Glomerular visceral epithelial cell (primary cell): ENCODE measurements at regions not wholly inside any gene's neighbourhood (a gene's known extent, or its start where the extent isn't known, plus 50 kb on each side); places are given as distances from the start of the nearest gene placed in this dataset.

Experiments used
- DNase-seq: peaks from one replicate; pipeline ENCODE4 v3.0.0-alpha.2; 2016; ENCODE audit errors: extremely low spot score

DNA sequence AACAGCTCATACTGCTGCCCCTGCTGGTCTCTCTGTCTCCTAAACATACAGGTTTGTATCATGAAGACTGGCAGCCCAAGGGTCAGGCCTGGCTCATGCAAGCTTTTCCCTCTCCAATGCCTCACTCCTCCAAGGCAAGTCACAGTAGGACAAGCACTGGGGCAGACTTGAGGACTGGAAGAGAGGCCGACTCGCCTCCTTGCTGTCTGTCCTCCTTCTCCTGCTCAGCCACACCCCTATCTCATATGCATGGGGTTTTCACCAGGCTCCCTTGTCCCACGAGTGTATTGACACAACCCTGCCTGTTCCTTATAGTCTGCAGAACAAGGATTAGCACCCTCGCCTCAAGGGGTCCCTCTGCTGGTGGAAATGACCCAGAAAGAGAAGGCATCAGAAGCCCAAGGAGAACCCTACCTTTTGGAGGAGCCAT, 223.7 kb downstream of the SOX11 start:
- DNase-seq: no peak

DNA sequence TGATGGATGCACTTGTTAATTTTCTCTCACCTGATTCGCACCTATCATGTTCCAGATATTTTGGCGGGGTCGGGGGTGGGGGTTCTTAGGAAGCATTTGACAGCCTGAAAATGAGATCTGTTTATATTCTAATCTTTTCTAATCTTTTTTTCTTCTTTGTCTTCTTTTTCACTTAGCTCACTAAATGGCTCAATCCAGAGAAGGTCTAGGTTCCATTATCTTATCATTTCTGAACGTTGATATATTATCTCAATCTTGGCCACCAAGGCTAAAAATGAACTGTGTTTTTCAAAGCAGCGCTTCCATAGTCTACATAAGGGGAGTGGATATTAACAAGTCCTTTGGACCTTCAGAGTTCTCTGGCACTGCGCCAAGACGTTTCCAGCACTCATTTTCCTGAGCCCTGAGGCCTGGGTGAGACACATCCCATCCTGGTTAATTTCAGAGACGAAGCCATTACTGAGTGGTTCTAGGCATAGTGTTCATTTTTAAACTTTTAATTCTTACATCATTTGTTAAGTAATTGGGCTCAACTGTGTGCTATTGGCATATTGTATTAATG, 229.0 kb downstream of the SOX11 start:
- DNase-seq: no peak

DNA sequence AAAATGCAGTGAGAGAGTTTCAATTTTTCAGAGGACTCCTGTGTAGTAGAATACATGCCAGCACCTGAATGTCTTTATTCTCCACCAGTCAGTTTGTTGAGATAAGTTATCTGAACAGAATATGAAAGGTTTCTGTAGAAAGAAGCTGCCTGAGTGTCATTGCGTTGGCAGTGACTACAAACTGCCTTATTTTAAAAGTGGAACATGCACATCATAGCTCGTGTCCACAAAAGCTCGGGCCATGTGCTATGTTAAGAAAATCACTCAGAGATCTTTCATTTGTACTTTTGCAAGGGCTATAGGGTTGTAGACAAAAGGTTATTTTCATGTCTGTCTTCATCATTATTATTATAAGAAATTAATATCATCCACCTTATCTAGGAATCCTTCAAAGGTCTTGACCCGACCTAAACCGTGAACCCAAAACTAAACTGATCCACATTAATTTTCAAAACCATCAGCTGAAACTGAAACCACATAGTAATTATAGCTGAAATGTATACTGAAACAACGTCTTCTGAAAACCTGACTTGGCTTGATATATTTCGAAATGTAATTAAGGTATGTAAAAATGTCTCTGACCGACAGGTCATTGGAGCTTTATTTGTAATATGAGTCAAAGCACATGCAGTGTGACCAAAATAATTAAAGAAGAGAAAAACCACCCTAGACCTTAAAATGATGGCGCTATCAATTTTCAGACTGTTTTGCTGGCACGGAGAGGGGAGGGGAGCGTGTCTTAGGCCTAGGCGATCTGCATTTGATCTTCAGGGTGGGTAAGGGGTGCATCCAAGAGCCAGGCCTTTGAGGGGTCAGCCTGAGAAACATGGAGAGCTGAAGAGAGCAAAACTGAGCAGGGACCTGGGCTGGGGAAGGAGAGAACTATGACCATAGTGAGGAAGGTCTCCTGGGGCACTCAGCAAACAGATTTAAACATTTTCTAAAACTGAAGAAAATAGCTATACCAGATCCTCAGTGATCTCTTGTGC, 232.1 kb downstream of the SOX11 start:
- DNase-seq: no peak

DNA sequence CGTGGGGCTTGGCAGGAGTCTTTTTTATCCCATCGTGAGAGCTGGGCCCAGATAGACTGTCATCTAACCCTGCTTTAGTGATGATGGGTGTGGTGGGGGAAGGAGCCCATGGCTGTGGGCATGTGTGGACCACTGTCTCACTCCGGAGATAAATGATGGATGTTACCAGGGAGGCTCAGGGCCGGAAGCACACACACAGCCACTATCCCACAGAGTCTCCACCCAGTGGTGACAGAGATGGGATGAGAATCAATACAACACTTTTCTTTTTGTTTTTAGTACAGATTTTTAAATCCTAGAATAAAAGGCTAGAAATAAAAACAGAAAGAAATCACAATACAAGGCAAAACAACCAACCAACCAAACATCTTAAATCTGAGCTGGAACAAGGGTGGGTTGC, 233.4 kb downstream of the SOX11 start:
- DNase-seq: no peak

DNA sequence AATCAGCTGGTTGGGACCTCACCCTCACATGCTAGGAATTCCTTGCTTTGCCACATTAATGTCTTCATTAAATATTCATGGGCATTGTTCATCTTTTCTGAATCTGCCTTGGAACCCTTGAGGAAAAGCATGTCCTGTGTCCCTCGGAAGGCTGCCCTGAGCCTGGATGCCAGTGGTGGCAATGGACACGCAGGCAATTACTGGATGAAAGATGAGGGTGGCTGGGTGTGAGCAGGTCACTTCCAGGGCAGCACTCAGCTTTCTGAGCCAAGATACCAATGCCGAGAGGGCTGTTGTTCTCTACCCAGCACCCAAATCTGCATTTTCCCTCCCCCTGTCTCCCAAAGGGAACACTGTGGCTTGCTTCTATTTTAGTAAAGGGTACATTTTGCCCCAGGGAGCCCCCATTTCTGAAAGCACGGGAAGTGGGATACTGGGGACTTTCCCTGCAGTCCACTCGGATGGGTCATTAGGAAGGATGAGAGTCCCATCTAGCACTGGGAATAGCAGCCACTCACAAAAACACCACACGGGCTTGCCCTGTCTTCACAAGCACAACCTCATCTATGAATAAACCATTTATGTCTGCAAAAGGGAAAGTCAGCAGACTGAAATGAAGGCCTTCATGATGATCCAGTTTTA, 234.8 kb downstream of the SOX11 start:
- DNase-seq: no peak

DNA sequence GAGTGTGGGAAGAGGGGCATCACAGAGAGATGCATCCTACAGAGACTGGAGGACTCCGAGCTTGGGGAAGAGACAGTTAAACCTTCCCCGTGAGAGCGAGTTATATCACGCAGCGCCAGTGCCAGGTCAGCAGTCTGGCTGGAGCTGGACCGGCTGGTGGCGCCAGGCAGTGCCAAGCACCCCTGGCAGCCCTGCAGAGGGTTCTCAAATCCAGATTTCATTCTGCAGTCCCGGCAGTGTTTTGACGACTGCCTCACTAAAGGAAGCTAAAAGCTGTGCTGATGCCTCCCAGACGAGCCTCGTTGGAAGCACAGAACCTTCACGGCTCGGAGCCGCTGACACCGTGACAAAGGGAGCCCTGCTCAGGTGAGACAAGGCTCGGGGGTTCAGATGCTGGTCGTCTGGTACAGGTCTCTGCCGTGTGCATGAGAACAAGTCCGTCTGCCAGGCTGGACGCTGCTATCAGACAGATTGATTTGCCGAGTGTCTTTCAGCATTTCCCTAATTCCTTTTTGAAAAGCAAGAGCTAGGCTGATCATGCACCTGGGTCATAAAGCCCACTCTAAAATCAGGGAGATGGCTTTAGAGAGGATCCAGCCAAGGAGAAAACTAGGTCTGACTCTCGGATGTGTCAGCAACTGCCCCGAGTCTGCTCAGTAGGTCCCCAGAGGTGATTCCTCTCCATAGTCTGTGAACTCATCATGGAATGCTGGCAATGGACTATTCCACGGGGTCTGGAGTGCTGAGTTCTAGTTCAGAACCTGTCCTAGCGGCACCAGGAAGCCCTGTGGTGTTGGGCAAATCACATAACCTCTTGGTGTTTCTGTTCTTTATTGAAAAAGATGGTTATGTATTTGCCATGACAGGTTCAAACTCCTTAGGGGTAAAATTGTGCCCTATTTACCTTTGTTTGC, 240.6 kb downstream of the SOX11 start:
- DNase-seq: no peak

DNA sequence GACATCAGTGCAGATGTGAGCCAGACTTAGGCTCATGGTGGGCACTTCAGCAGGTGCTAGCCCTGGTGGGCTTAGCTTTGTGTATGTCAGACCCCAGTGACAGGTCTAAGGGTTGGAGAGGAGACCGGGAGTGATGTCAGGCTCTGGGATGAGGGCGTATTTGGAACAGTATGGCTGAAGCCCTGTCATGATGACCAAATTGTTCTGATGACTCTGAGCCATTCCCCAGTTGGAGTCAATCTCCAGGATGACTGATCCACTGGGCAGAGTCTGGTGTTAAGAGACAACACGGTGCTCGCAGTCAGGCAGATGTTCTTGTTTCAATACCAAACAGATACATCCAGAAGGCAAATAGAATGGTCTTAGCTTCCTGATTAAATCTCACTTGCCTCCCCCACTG, 241.5 kb downstream of the SOX11 start:
- no peak for DNase-seq

DNA sequence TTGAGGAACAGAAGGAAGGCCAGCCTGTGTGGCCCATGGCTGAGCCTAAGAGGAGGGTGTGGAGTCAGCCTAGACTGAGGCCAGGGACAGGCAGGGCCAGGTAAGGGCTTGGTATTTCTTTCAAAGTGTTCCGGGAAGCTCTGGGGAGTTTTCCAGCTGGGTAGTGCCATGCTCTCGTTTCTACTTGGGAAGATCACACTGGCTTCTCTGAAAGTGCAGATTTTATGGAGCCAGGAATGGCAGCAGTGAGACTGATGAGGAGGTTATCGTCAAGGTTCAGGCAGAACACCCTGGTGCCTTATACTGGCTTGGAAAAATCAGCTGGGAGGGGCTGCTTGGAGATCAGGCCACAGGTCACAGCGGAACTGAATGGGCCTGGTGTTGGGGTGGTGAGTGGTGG, 245.1 kb downstream of the SOX11 start:
- DNase-seq: no peak

DNA sequence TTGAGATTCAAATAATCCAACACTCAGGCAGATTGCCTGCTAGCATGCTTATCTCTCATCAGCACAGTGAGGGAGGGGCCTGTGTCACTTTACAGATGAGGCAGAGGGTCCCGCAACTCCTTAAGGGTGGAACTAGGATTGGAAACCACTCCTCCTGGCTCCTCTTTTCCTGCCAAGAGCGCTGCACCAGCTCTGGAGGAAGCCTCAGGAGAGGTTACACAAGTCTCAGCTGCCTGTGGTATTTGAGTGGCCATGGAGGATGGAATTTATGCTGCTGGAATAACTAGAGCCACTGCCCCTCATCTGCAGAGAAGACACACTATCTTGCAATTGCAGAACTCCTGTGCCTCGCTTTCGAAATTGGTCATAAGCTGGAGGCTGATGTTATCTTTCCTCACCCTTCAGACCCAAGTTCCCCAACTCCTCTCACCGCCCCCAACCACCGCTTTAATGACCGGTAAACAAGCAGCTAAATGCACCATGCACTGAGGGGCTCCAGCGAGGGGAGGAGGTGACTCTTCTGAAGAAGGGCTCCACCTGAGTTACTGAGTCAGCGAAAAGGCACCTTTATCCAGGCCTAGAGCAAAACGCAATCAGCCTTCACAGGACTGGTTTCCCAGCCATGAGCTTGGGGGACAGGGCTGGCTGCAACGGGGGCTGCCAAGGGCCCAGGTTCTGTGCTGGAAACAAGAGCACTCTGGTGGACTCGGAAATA, 245.8 kb downstream of the SOX11 start:
- DNase-seq: no peak

DNA sequence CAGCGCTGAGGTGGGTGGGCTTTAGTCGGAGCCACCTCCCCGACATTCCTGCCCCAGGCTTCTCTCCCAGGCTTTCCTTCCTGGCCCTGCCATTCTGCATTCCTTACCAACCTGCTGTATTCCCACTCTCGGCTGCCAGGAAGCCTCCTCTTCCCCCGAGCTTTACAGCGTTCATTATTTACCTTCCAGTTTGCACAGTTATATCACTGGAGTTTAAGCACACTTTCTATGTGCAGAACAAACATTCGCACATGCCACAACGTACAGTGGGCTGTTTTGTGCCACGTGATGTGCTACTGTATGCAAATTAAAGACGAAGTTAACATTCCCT, 246.3 kb downstream of the SOX11 start:
- no peak for DNase-seq

DNA sequence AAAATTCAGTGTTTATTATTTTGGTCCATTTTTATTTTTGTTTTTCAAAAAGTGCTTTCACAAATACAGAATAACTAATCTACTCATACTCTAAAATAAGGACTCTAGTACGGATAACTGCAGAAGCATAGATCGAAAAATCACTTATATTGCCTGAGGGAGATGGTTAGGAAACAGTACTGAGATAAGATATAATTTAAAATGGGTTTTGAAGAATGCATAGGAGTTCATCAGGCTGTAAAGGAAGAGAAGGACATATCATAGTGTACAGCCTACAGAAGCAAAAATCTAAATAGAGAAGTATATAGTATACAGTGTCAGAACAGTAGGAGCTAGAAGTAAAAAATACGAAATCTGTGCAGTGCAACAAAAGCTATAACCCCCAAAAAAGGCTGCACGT, 247.4 kb downstream of the SOX11 start:
- no peak for DNase-seq

DNA sequence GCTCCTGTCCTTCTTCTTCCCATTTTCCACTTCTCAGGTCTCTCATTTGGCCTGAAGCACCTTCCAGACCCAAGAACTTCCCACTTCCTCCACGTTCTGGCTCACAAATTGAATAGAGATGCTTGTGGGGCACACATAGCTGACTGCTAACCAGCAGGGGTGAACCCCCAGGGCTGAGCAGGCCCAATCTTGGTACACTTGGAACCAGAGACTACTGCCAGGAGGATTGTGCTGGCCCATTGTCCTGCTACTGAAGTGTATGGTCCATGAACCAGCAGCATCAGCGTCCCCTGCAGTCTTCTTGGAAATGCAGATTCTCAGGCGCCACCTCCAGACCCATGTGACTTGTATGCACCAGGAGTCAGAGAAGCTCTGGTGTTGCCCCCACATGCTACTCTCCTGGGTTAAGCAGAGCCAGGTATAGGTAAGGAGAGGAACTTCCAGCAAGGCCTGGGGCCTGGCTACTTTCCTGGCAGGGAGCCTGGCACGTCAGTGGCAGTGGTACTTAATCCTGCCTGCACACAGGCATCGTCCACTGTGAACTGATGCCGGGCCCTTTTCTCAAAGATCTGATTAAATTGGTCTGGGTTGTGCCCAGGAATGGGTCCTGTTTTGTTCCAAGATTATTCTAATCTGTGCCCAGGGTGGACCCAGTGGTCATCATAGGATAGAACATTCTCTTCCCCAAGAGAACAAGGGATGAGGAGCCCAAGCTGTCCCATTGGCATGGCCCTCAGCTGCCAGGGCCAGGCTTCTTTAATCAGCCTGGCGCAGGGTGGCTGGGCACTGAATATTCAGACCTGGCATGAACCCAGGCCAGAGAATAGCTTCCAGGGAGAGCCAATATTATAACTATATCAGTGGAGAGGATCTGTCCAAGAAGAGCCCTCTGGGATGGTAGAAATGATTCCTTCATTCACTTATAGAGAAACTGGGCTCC, 248.7 kb downstream of the SOX11 start:
- no peak for DNase-seq

DNA sequence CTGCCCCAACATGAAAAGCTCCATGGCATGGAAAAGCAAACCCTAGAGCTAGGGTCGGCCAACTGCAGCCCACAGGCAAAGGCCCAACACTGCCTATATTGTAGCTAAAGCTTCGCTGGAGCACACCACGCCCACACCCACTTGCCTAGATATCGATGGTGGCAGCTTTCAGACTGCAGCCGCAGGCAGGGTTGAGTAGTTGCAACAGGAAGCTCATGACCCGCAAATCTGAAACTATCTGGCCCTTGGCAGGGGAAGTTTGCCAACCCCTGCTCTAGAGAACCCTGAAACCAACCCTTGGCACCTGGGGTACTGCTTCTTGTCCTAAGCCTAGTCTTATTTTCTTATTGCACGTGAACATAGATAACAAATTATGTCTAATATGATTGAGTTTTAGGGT, 250.0 kb downstream of the SOX11 start:
- no peak for DNase-seq

DNA sequence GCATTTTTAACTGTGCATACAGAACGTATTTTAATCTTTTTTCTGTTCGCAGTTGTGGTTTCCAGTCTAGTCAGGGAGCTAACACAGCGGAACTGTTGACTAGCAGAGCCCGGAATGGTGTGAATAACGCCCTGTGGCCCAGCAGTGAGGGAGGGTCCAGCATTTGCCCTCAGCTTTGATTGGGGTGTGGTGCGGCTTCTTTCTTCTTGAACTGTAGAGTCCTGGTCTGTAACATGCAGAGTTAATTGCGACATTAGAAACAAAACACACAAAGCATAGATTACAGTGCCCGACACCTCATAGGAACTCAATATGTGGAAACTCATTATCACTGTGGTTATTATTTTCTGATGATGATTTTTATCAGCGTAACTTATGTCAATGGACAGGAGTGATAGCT, 253.6 kb downstream of the SOX11 start:
- DNase-seq: no peak

DNA sequence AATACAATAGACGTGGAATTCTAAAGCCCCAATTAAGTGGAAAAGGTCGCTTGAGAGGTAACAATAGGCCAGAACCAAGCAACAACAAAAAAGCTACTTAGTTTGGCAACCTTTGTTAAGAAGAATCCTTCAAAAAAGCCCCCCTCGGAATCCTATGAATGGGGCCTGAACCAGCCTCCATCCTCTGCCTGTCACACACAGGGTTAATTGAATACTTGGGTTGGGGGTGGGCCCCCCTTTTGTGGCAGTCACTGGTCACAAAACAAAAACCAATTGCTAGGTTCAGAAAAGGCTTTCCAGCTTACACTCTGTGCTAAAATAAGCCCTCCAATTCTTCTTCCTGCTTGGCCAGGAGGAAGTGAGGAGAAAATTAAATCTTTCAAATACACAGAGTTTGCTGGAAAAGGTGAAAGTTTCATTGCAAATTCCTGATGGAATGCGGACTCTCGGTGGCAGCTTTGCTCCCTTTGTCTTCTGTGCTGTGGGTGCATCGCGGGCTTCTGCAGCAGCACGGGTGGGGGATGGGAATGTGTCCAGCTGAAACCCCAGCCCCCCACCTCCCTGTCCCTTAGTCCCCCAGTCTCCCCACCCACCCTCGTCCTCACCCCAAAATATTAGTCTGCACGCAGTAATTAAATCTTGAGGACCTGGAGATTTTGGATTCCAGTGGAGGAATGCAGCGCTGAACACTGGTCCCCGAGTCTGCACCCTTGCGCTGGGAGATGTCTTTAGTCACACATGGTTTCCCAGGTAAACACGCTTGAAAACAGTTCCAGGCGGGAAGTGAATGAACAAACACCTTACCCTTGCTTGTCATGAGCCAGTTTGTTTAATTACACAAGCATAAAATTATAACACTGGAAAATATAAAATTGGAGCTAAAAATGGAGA, 254.3 kb downstream of the SOX11 start:
- no peak for DNase-seq

DNA sequence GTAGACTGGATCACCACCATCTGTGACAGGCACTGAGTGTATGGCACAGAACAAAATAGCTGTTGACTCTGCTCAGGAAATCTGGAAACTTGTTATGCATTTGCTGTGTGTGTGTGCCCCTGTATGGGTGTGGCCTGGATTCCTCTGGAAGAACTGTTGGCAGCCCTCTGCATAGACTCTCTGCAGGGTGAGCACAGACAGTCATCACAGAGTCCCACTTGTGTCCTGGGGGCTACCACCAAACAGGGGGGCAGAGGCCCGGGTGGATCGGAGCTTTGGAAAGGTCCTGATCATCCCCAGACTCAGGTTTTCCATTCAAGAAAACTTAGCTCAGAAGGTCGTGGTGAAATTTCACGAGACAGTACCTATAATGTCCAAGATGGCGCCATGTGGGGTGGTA, 258.6 kb downstream of the SOX11 start:
- DNase-seq: no peak

DNA sequence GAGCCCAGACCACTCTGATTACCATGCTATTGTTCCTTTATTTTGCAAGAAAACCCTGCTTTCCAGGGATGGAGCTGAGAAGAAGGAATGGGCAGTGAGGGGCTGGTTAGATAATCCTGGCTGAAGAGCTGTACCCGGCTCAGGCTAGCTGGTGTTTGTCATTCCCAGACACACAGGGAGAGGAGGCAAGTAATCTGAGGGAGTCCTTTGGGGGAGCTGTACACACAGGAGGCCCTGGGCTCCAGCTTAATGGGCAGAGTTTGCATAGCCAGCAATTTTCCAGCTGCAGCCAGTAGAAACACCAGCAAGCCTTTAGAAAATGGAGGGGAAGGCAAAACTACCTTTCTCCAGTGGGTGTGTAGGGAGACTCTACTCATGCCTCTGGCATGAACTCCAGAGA, 259.3 kb downstream of the SOX11 start:
- DNase-seq: no peak

DNA sequence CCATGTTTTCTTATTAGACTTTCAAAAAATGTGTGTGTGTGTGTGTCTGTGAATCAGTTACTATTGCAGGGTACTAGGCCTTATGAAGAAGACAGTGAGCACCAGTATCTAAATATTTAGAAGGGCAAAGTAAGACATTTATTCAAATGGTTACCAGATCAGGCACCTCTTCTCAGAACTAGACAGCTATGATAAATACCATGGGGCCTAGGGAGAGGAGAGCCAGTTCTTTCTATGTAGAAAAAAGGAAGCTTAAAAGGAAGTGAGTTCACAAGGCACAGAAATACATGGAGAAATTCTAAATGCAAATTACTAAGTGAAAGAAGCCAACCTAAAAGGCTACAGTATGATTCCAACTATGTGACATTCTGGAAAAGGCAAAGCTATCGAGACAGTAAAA, 261.3 kb downstream of the SOX11 start:
- DNase-seq: no peak

DNA sequence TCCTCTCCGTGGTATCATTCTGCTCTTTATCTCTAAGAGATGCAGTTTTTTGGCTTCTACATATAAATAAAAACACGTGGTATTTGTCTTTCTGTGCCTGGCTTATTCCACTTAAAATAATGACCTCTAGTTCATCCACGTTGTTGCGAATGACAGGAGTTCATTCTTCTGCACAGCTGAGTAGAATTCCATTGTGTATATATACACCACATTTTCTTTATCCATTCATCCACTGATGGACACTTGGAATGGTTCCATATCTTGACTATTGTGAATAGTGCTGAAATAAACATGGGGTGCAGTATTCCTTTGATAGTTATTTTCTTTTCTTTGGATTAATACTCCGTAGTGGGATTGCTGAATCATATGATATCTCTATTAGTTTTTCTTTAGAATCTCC, 262.3 kb downstream of the SOX11 start:
- DNase-seq: no peak
